GM10248 (cell line): ENCODE measurements at regions not wholly inside any gene's neighbourhood (a gene's known extent, or its start where the extent isn't known, plus 50 kb on each side); places are given as distances from the start of the nearest gene placed in this dataset.

Source experiments
- CTCF ChIA-PET: fragments of 300-600 bp; sonication (Branson Sonifier 250); formaldehyde crosslinking; extraction: SDS; loops from one replicate; lab custom pipeline; 2021; ENCODE audit warnings: antibody characterized with exemption; lab: Yijun Ruan, JAX
- POLR2A ChIA-PET: fragments of 350-650 bp; sonication (Branson Sonifier 250); formaldehyde crosslinking; extraction: SDS; loops from one replicate; lab custom pipeline; 2020; ENCODE audit warnings: antibody characterized with exemption; lab: Yijun Ruan, JAX
- DNase-seq: peaks from one replicate; pipeline ENCODE4 v3.0.0; 2012; ENCODE audit errors: extremely low spot score
- CTCF ChIP-seq: IDR thresholded peaks from 2 replicates; pipeline ENCODE4 v1.5.1; 2012; ENCODE audit warnings: mild to moderate bottlenecking, low read depth; ENCODE audit errors: extremely low read depth, missing control alignments, control extremely low read depth

DNA sequence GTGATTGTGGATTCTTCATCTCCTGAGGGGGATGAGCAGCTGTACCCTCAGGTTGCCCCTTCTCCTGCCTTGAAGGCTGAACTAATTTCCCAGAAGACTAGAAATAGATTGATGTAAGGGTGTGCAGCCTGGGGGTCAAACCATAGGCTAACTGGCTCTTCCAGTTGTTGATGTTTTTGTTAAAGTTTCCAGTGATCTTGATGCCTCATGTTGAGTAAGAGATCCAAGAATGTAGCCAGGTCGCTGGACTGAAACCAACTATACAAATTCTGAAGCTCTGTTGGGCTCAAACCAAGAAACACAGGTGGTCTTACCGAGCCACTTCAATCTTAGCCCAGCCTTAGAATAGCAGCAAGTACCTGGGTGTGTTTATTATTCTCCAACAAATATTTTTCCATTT lies 391.8 kb downstream of the KLF5 start:
- DNase-seq = no peak
- ChIA-PET CTCF (no interaction called here), POLR2A (no interaction called here)
- no peak for TF ChIP-seq CTCF

DNA sequence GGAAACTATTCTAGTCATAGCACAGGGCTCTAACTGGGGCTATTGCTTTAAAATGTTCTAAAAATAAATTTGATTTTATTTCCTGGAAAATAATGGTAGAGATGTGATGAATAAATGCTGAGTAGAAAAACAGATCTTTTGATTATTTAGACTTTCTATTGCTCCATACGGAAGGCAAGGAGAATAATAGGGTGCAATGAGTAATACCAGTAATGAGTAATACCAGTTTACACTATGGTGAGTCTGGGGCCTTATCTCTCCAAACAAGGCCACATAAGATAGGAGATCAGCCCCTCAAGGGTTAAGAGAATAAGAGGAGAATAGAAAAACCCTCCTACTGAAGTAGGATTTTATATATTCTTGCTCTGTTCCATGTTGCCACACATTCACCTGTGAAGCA lies 390.4 kb downstream of the KLF5 start:
- DNase-seq = no peak
- ChIA-PET POLR2A (no interaction called here), CTCF (no interaction called here)
- TF ChIP-seq CTCF = no peak

DNA sequence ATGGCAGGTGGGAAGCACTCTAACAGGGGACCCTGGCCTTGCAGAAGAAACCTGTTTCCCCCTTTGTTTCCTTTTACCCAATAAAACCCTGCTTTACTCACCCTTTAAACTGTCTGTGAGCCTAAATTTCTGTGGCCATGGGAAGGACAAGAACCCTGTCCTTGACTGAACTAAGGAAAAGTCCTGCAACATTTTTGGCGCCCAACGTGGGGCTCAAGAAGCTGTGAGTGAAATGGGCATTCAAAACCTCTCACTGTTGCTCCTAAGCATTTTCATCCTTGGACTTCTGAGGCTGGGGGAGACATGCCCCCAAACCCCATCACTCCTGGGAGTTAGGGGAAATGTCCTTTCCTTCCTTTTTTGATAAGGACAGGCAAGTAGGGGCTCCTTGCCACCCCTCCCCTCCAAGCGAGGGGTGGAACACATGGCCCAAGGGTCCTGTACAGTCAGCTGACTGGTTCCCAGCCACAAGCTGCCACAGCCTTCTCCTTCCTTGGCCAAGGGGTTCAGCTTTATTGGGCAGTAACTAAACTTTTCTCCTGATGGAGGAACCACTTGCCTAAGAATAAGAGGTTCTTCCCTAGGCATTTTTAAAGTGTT lies 381.6 kb downstream of the KLF5 start:
- ChIA-PET POLR2A (no interaction called here), CTCF (no interaction called here)
- TF ChIP-seq CTCF = no peak
- DNase-seq = no peak

GRCh38 chr13:73433890-73434289 lies 375.1 kb downstream of the KLF5 start:
- TF ChIP-seq CTCF = no peak
- DNase-seq = no peak
- POLR2A ChIA-PET = no interaction called here
- CTCF ChIA-PET = interaction anchor here (0.6 kb wide), 1 partner anchor 320 kb away, joined by 3 read pairs; no protein-coding TSS in a partner anchor

DNA sequence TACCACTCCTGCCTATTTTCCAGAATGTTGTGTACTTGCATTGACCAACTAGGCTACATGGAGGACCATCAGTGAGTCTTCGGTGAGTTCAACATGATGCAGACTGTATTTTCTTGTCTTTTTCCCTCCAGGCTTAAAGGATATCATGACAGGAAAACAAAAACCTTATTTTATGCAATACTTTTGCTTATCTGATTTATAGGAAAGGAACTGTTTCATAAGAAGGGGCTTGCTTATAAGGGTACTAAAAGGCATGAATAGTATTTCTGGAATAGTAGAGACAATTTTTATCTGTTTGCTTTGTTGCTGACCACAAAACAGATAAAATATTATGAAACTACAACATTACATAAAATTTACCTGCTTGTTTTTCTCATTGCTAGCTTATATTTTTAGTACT lies 374.7 kb downstream of the KLF5 start:
- ChIA-PET POLR2A (no interaction called here), CTCF (interaction anchor here (0.6 kb wide), 1 partner anchor 320 kb away, joined by 3 read pairs; no protein-coding TSS in a partner anchor)
- TF ChIP-seq CTCF = no peak
- DNase-seq = no peak

DNA sequence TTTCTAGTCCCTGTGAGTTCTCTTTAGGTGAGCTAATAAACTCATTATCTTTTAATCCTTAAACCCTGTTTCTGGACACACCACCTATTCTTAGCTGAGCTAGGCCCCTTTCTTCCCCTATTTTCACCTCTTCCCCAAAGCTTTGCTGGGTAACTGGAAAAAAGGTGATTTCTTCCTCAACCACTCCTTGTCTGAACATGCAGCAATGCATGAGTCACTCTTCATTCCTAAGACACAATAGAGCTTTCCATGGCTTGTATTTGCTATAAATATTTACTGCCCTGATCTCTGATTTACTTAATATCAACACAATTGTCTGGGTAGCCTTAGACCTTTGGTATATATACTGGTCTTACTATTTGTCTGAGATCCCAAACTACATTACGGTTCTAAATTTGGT lies 370.9 kb downstream of the KLF5 start:
- DNase-seq = no peak
- POLR2A ChIA-PET = no interaction called here
- CTCF ChIA-PET = no interaction called here
- TF ChIP-seq CTCF = no peak

DNA sequence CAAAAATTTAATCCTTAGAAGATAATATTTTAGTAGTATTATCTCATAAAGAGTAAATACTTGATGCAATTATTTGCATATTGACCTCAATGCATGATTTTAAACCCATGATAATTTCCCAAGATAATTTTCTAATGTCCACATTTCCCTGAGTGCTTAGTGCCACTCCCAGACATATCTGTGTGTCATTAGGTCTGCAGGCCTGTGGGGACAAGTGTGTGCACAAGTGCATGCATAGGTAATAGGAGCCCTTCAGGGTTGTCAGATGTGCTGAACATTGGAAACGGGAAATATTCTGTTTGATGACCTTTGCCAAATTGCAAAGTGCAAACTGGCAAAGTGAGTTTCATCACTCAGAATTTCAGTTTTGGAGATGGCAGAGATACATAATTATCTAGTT lies 369.9 kb downstream of the KLF5 start:
- no peak for DNase-seq
- POLR2A ChIA-PET = no interaction called here
- no peak for TF ChIP-seq CTCF
- CTCF ChIA-PET = no interaction called here
